HG03571 (cell line): ENCODE measurements at regions not wholly inside any gene's neighbourhood (a gene's known extent, or its start where the extent isn't known, plus 50 kb on each side); places are given as distances from the start of the nearest gene placed in this dataset.
A peak's percentile ranks its signal among the peaks of the same experiment; 100 is the strongest.
"Not testable (repeated sequence)": the region's sequence is repeated elsewhere in the genome, so short reads cannot be mapped to it uniquely, and the experiment has no call there.

ENCODE experiments used
- ATAC-seq: cut with Tn5 transposase; IDR thresholded peaks from one replicate; pipeline ENCODE4 v1.9.1; 2021; ENCODE audit not compliant: unreplicated experiment

DNA sequence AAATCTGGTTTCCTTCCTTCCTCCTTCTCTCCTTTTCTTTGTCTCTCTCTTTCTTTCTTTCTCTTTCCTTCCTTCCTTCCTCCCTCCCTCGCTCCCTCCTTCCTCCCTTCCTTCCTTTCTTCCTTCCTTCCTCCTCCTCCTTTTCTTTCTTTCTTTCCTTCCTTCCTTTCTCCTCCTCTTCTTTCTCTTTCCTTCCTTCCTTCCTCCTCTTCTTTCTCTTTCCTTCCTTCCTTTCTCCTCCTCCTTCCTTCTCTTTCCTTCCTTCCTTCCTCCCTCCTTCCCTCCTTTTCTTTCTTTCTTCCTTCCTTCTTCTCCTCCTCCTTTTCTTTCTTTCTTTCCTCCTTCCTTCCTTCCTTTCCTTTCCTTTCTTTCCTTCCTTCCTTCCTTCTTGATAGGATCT is 61.2 kb downstream of the VIP start:
- no peak for ATAC-seq

DNA sequence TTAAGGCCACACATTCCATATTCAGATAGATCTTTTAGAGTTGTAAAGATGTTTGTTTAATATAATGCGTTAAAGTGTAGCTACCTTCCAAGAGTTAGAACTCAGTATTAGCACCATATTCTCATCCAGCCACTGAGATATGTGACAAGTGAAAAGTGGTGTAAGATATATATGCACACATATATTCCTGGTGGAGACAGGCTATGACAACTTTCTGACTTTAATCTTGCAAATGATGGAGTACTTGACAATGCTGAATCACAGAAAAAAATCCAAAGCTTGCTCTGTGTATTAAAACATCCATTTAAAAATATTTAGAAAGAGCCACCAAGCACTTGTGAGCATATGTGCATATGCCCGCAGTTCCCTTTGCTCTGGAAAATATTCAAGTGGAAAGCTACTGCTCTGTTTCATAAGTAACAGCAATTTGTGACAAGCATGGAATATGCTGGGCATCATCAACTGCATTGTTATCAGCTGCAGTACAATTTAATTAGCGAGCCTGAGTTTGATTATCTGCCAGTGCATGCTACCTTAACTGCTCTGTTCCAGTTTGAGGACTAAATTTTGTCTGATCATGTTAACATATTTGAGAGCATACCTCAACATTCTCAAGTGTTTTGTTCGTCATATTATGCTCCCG is 64.8 kb downstream of the VIP start:
- no peak for ATAC-seq

DNA sequence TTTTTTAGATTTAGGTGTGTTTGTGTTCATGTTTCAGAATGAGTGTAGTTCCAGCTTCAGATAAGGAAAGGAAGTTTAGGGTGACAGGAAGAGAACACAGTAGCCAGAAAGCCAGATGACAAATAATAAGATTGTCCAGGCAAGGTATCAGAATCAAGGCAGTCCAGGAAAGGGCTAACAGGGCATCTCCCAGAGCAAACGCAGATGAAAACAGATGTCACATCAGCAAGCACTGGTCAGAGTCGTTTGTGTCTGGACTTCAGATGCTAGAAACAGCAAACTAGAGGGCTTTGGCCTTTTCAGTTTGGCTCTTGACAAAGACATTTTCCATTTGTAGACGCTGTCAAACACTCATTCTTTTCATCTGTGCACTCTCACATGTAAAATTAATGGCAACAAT is 65.5 kb downstream of the VIP start:
- ATAC-seq: no peak

DNA sequence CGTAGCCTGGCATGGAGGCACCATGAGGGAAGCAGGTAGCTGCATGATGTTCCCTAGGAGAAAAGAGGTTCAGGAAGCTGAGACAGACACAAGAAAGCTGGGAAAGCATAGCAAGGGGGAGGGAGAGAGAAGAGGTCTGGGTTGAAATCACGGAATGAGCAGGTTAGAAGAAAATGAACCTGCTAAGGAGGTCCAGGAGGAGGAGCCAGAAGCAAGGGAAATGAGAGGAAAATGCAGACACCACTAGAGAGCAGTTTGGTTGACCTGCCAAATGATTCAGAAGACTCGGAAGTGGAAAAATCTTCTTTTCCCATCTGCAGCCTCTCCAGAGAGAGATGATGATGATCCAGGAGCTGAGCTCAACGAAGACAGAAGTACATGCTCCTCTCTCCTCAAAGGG is 70.9 kb downstream of the VIP start:
- ATAC-seq: no peak

DNA sequence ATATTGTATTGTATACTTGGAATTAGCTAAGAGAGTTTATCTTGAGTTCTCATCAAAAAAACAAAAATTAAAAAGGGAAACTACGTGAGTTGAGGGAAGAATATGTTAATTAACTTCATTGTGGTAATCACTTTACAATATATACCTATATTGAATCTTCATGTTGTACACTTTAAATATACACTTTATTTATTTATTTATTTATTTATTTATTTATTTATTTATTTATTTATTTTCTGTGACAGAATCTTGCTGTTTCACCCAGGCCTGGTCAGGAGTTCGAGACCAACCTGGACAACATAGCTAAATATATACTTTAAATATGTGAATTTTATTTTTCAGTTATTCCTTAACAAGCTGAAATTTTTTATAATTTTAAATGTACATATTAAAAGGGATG is 74.1 kb downstream of the VIP start:
- ATAC-seq: no peak

DNA sequence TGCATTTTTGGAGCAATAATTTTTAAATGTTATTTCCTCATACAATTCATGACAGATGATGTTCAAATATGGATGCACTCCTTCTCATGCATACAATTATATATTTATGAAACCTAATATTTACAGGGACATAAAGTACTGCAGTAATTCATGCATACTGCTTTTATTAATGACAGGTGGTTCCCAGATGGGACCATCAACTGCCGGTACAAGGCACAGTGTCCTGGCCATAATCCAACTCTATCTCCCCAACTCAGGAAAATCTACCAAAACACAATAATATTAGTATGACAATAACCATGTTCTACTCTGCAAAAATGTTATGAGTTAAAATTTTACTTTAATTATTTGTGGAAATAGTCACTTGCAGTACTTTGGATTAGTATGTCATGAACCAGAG is 77.8 kb downstream of the VIP start:
- no peak for ATAC-seq

DNA sequence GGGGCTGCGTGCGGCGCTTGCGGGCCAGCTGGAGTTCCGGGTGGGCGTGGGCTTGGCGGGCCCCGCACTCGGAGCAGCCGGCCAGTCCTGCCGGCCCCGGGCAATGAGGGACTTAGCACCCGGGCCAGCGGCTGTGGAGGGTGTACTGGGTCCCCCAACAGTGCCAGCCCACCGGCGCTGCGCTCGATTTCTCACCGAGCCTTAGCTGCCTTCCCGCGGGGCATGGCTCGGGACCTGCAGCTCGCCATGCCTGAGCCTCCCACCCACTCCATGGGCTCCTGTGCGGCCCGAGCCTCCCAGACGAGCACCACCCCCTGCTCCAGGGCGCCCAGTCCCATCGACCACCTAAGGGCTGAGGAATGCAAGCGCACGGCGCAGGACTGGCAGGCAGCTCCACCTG is 83.8 kb downstream of the VIP start:
- ATAC-seq: not testable (repeated sequence)

DNA sequence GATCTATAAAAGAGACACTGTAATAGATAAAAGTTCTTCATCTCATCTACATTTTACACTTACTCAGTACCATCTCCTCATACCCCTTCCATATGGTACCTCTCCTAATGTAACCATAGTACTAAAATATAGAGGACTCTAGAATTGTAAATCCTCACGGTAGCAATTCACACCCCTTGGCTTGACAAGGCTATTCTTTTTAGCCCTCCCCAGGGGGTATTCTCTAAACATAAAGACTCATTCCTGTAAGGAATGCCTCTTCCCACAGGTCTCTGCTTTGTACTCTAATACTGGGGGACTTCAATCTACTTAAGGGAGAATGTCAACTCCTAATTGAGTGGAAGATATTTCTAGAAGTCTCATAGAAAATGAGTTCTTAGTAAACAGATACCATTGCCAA is 85.9 kb downstream of the VIP start:
- ATAC-seq: no peak

DNA sequence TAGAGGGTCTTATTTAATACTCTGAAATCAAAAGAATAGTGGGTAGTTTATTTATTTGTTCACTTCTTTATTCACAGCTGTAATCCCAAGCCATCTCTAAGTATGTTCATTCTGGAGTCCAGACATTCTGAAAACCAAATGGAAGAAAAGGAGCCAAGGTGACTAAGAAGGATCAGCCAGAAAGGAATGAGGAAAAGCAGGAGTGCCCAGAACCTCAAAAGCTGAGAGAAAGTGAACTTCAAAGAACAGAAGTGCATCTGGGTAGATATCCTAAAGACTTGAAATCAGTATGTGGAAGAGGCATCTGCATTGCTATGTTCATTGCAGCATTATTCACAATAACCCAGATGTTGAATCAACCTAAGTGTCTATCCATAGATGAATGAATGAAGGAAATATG is 94.8 kb downstream of the VIP start:
- ATAC-seq: no peak

DNA sequence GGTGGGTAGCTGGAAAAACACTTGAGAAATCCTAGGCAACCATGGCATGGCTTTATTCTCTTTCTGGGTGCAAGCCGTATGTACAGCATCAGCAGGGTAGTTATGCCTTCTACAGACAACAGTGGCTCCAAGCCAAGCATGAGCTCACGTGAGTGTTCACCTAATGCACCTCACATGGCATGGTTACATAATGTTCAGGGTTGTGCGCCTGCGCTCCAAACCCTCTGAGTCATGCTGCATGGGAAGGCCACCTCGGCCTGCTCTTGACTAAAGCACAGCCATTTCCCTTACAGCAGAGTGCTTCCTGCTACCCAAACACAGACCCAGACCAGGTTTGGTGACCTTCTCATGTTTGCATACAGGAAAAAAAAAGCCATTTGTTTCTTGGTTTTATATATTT is 96.2 kb downstream of the VIP start:
- ATAC-seq: no peak

DNA sequence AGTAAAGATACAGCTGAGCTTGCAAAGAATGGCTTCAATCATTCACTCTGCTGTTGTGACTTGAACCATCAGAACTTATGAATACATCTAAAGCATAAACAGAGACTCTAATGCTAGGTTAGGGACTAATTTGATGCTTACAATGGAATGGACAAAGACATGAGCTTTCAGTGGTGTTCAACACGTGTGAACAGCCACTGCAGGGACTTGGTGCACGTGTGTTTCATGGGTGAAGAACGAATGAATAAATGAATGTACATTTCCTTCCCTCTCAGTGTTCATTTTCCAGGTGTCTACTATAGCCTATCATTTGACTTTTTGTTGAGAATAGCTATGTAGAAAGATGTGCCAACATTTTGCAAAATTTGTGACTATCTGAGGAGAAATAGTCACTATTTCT is 98.3 kb downstream of the VIP start:
- ATAC-seq: no peak

DNA sequence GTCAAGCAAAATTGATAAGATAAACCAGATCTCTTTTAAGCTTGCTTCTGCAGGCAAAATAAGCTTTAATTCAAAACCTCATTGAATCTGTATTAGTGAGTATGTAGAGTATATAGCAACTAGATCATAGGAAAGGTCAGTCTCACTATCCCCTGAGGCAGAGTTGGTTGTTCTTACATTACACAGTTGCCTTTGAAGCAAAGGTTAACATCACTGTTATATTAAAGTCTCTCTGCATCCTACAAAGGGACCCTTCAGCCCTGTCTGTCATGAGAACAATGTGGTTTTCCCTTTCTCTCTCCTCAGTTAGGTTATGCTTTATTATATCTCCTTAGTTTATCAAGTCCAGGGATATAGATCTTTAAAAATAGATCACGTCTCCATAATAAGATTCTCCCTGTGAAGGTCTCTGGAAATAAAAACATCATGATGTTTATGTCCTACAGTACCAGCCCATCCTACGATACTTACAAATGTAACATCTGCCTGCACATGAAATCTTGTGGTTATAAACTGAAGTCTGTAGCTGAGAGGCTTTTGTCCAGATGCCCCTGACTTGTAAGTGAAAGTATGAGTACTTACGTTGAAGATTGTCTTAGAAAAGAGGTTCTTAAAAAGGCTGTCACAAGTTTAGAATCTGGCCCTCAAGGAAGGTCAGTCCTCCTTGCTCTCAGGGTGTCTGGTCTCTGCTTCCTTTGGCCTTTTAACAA is 103.6 kb downstream of the VIP start:
- ATAC-seq: no peak

DNA sequence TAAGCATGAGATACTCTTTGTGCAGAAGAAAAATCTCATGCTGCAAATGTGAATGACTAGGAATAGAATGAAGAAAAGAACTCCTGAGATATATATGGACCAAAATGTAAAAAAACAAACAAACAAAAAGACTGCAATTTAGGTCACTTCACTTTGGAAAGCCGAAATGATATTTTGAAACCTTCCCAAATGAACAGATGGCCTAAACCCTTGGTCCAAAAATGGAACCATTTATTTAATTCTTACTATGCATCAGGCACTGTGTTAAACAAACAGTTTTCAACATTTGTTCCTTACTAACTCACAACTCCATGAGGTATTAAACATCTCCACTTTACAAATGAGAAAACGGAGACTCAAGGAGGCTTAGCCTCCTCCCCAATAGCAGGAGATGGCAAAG is 107.5 kb downstream of the VIP start:
- ATAC-seq: no peak

DNA sequence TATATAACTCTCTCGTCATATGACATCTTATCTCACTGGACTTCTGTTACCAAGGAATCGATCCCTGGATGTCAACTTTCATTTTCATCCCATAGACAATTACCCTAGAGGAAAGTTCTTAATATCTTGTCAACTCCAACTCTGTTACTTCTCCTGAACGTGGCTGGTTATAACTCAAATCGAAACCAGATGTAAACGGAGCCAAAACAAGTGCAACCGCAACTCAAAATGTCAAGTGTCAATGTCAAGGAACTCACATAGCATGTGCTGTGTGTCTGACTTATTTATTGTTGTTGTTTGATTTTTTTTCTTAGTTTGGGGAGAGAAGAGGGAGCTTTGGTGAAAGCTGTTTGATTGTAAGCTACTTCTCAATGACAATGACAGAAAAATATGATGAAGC is 108.6 kb downstream of the VIP start:
- ATAC-seq: no peak

DNA sequence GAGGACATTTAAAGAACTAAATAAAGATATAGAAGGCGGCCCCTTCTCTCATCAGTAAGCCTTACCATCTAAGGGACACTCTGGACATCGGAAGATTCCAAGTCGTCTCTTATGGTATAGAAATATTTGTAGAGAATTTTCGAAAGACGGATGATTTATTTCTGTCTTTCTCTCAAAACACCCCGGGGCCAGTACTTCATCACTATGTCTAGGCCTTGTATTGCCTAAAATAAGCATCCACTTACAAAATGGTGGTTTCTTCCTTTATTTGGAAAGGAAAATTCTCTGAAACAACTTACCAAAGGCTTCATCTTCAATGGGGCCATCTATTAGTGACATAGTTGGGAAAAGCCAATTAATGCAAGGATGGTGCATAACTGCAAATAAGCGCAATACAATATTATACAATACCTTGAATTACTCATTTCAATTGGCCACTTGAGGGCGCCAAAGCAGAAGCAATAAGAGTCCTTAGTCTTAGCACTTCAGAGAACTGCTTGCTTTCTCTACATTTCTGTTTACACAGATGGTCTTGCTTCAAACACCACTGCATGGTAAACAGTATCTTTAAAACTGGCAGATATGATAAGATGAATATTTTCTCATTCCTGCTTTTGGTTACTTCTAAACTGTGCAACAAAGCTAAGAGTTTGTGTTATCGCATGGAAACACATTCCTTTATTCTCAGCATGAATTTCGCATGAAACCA is 113.2 kb downstream of the VIP start:
- ATAC-seq: peak; percentile 92

DNA sequence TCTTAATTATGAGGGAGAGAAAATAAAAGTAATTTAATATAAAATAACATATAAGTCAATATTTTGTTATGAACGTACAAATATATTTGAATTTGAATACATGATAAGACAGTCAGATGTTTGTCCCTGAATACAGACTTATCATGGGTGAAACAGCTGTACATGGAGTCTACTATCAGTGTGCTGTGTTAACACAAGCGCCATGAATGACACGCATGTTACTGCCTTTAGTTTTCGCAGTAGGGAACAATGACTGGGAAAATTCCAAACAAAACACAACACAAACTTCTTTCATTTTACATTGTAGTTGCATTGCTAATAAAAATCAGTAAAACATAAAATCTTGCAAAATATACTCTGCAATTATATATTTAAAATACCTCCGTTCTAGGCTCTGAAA is 108.6 kb downstream of the FBXO5 start:
- no peak for ATAC-seq

DNA sequence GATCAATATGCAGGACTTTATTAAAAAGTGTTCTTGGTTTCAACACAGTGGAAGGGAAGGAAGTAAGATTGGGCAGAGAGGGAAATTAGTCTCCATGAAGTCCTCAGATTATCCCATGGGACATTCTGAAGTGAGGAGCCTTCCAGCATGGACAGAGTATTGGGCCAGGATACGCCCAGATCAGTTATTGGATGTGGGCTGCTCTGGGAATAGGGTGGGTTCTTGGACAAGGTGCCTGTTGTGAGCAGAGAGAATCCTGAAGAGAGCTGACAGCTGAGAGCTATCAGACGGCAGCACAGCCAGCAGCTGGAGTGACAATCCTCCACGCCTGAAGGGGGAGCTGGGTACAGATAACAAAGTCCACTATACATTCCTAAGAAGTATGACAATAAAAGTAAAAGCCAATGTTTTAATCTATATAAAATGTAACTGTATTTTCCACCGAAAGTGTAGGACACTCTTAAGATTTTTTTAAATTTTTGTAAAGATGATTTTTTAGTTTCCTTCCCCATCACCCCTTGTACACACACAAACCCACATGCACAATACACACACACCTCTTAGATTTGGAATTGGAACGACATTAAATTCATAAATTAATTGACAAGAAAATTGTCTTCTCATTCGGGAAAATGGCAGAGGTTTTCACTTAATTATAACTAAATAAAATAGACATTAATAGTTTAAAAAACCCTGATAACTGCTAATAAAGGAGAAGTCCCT is 107.8 kb downstream of the FBXO5 start:
- no peak for ATAC-seq

DNA sequence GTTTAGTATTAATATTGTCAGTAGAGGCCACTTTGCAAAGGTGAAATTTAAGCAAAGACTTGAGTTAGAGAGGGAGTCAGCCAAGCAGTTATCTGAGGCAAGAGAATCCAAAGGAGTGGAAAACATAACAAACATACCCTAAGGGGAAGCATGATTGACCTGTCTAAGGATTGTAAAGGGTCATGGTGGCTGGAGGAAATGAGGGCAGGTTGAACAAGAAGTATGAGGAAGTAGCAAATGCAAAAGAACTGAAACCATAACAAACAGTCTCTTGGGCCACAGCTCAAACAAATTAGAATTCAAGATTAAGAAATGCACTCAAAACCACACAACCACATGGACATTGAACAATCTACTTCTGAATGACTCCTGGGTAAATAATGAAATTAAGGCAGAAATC is 103.2 kb downstream of the FBXO5 start:
- ATAC-seq: no peak

DNA sequence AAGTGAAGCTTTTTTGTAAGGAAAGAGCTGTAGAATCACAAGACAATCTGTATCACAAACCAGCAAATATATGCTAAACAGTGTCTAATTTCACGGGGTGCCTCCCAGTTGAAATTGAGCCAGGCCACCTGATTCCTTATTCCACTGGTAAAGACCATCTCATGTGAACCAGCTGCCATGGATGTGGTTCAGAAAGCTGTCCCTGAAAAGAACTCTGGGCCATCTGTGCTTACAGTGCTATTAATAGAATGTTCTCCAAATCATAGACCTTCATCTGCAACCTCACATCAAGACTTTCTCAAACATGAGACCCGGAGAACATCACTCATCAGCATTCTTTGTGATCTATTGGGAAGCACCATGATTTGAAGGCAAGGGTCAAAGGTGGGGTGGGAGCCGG is 89.7 kb downstream of the FBXO5 start:
- no peak for ATAC-seq

DNA sequence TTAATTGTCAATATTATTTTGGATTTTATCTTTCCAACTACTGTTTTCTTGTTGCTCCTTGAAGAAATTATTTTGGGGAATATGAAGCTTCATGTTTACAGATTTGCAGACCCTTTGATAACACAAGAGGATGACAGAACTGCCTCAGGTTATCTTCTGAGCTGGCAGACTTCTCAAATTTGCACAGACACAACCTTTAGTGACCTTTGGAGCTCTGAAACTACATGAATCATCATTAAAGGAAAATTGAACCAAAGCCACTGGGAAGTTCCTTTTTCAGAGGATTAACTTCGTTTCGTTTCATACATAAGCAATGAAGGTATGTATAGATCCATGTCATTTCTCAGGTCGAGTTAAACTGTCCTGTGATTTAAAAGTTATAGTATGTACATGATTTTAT is 85.9 kb downstream of the FBXO5 start:
- ATAC-seq: no peak

DNA sequence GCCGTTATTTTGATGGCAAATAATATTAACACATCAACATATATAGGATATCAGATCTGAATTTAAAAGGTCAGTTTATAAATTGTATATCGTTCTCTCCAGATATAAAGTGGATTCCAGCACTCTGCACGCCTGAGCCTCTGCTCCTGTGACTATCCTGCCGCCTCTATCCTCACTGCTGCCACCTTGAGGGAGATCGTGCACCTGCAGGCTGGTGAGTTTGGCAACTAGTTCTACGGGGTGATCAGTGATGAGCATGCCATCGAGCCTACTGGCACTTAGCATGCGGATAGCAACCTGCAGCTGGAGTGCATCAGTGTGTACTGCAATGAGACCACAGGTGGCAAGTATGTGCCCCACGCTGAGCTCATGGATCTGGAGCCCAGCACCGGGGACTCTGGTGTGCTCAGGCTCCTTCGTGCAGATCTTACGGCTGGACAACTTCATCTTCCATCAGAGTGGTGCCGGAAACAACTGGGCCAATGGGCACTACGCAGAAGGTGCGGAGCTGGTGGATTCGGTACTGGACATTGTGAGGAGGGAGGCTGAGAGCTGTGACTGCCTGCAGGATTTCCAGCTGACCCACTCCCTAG is 84.9 kb downstream of the FBXO5 start:
- ATAC-seq: peak; percentile 97
